RWPE2 (cell line): ENCODE measurements at regions not wholly inside any gene's neighbourhood (a gene's known extent, or its start where the extent isn't known, plus 50 kb on each side); places are given as distances from the start of the nearest gene placed in this dataset.

ENCODE experiments used
- ATAC-seq: fragments of 200-7000 bp; cut with Tn5 transposase; 3 replicates; pipeline ENCODE4 v1.9.1; 2021; ENCODE audit warnings: low read depth
- DNase-seq: peaks from one replicate; pipeline ENCODE4 v3.0.0-alpha.2; 2020; ENCODE audit warnings: low spot score
- H3K27ac ChIP-seq: fragments of 450-650 bp; 2 replicates; pipeline ENCODE4 v1.5.1; 2017; ENCODE audit warnings: mild to moderate bottlenecking; ENCODE audit not compliant: poor library complexity, severe bottlenecking
- H3K27me3 ChIP-seq: fragments of 250-450 bp; sonication (Bioruptor Pico); 2 replicates; pipeline ENCODE4 v1.5.1; 2021; ENCODE audit warnings: mild to moderate bottlenecking, moderate library complexity; ENCODE audit not compliant: insufficient read depth, poor library complexity, severe bottlenecking
- H3K36me3 ChIP-seq: fragments of 250-450 bp; sonication (Bioruptor Pico); 2 replicates; pipeline ENCODE4 v1.5.1; 2020; ENCODE audit warnings: low read depth, mild to moderate bottlenecking, moderate library complexity
- H3K4me1 ChIP-seq: fragments of 250-450 bp; sonication (Bioruptor Pico); 2 replicates; pipeline ENCODE4 v1.5.1; 2021; ENCODE audit warnings: mild to moderate bottlenecking, moderate library complexity; ENCODE audit not compliant: insufficient read depth, poor library complexity, severe bottlenecking
- H3K4me3 ChIP-seq: fragments of 250-450 bp; sonication (Bioruptor Pico); 2 replicates; pipeline ENCODE4 v1.5.1; 2021; ENCODE audit warnings: mild to moderate bottlenecking, moderate library complexity; ENCODE audit not compliant: severe bottlenecking
- H3K9me3 ChIP-seq: fragments of 250-450 bp; sonication (Bioruptor Pico); 2 replicates; pipeline ENCODE4 v1.5.1; 2021; ENCODE audit warnings: mild to moderate bottlenecking, moderate library complexity; ENCODE audit not compliant: severe bottlenecking
- CTCF ChIP-seq: fragments of 450-650 bp; IDR thresholded peaks from one replicate; pipeline ENCODE4 v1.5.1; 2017; ENCODE audit warnings: mild to moderate bottlenecking, moderate library complexity; ENCODE audit not compliant: poor library complexity, severe bottlenecking

- peaks cover 24% of the 10 kb centered on the region for H3K4me1 ChIP-seq
- ATAC-seq (no peak), DNase-seq (no peak)
- H3K4me3 ChIP-seq, result no peak overlapping the region
- no peaks in the 10 kb centered on the region for H3K27me3 ChIP-seq
- peaks cover 3% of the 10 kb centered on the region for H3K9me3 ChIP-seq
- no peaks in the 10 kb centered on the region for H3K36me3 ChIP-seq
- peak overlapping the region; percentile 58 for H3K27ac ChIP-seq
- no peak for TF ChIP-seq CTCF
These were observed 931.0 kb upstream of the MIR17HG start for GRCh38 chr13:90416519-90416918.

GRCh38 chr13:90416938-90417337 is 930.5 kb upstream of the MIR17HG start:
- H3K4me1 ChIP-seq, result peaks cover 24% of the 10 kb centered on the region
- DNase-seq (no peak), ATAC-seq (no peak)
- TF ChIP-seq CTCF, result no peak
- H3K36me3 ChIP-seq, result no peaks in the 10 kb centered on the region
- H3K9me3 ChIP-seq, result peaks cover 3% of the 10 kb centered on the region
- H3K27me3 ChIP-seq, result no peaks in the 10 kb centered on the region
- H3K27ac ChIP-seq, result peak overlapping the region; percentile 58
- no peak overlapping the region for H3K4me3 ChIP-seq

- Histone ChIP-seq H3K9me3 (peaks cover 3% of the 10 kb centered on the region), H3K27ac (no peak overlapping the region), H3K4me3 (no peak overlapping the region), H3K27me3 (no peaks in the 10 kb centered on the region), H3K36me3 (no peaks in the 10 kb centered on the region), H3K4me1 (peaks cover 12% of the 10 kb centered on the region)
- peak; percentile 26 for TF ChIP-seq CTCF
- no peak for ATAC-seq
- DNase-seq, result no peak
These were observed 926.8 kb upstream of the MIR17HG start for GRCh38 chr13:90420683-90421082.

- DNase-seq (no peak), ATAC-seq (no peak)
- Histone ChIP-seq H3K36me3 (no peaks in the 10 kb centered on the region), H3K9me3 (no peaks in the 10 kb centered on the region), H3K4me1 (no peaks in the 10 kb centered on the region), H3K4me3 (no peak overlapping the region), H3K27ac (no peak overlapping the region), H3K27me3 (no peaks in the 10 kb centered on the region)
- TF ChIP-seq CTCF, result no peak
These were observed 919.9 kb upstream of the MIR17HG start for GRCh38 chr13:90427322-90428272.
